ENCODE measurements at regions not wholly inside any gene's neighbourhood (a gene's known extent, or its start where the extent isn't known, plus 50 kb on each side); places are given as distances from the start of the nearest gene placed in this dataset.

DNA sequence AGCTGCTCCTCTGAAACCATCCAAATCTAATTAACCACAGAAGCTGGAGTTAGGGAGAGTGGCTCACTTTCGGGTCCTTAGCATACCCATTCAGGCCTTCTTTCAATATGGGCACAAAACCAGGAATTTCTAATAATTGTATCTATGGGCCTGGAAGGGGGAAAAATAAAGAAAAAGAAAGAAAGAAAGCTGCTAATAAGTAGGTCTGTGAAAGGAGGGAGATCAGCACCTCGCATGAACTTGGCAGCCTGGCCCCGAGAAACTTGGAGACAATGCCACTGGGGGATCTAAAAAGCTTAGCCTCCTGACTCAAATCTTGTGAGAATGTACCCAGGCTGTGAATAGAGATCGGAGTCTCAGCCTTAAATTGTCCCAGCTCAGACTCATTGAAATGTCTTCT, 252.1 kb upstream of the SLC14A2 start:
- Histone ChIP-seq H4K20me1 (ENCODE audit: control insufficient read depth, extremely low read depth, insufficient read depth, low read length) (no peaks in the 10 kb centered on the region), H3K36me3 (ENCODE audit: control insufficient read depth in 2 of 2, extremely low read depth in 1 of 2, insufficient read depth in 2 of 2, low read length in 2 of 2) (no peaks in the 10 kb centered on the region), H3K4me2 (ENCODE audit: control insufficient read depth, extremely low read depth, insufficient read depth, low read depth, low read length) (no peak overlapping the region), H3K9ac (ENCODE audit: control insufficient read depth, extremely low read depth, insufficient read depth, low read length) (no peak overlapping the region), H3K9me1 (ENCODE audit: control insufficient read depth, extremely low read depth, insufficient read depth, low read length) (no peaks in the 10 kb centered on the region), H3K27me3 (ENCODE audit: control insufficient read depth, extremely low read depth, insufficient read depth, low read length) (no peaks in the 10 kb centered on the region), H3K4me3 (ENCODE audit: control insufficient read depth in 2 of 3, extremely low read depth in 1 of 3, insufficient read depth in 2 of 3, low read depth in 1 of 3, low read length in 3 of 3) (no peak overlapping the region), H3K27ac (ENCODE audit: control insufficient read depth, insufficient read depth, low read length) (no peak overlapping the region), H3K9me3 (ENCODE audit: control insufficient read depth, low read depth, low read length) (no peaks in the 10 kb centered on the region), H3K4me1 (ENCODE audit: control insufficient read depth, extremely low read depth, insufficient read depth, low read length) (peaks cover 7% of the 10 kb centered on the region), H3K79me2 (ENCODE audit: control insufficient read depth, insufficient read depth, low read length) (no peaks in the 10 kb centered on the region), H2AFZ (ENCODE audit: control insufficient read depth, low read length) (no peak overlapping the region)
- TF ChIP-seq EZH2 (IDR thresholded peaks at IDR 0.05; ENCODE audit: low read length) = no peak
- TF ChIP-seq, protein P1, sequence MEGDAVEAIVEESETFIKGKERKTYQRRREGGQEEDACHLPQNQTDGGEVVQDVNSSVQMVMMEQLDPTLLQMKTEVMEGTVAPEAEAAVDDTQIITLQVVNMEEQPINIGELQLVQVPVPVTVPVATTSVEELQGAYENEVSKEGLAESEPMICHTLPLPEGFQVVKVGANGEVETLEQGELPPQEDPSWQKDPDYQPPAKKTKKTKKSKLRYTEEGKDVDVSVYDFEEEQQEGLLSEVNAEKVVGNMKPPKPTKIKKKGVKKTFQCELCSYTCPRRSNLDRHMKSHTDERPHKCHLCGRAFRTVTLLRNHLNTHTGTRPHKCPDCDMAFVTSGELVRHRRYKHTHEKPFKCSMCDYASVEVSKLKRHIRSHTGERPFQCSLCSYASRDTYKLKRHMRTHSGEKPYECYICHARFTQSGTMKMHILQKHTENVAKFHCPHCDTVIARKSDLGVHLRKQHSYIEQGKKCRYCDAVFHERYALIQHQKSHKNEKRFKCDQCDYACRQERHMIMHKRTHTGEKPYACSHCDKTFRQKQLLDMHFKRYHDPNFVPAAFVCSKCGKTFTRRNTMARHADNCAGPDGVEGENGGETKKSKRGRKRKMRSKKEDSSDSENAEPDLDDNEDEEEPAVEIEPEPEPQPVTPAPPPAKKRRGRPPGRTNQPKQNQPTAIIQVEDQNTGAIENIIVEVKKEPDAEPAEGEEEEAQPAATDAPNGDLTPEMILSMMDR (optimal IDR thresholded peaks at IDR 0.05 in 1 of 3, IDR thresholded peaks at IDR 0.05 in 1 of 3, conservative IDR thresholded peaks at IDR 0.05 in 1 of 3; ENCODE audit: extremely low read depth in 1 of 3, insufficient read depth in 2 of 3, low read length in 3 of 3) = no peak
- no peak for DNase-seq (ENCODE audit: low read depth, low spot score)
- dilution Hi-C loops (cut with MboI; ENCODE audit: extremely low pct_ligation_motif_present, low sequenced_read_pairs) = no loop called here
- FAIRE-seq = no peak

DNA sequence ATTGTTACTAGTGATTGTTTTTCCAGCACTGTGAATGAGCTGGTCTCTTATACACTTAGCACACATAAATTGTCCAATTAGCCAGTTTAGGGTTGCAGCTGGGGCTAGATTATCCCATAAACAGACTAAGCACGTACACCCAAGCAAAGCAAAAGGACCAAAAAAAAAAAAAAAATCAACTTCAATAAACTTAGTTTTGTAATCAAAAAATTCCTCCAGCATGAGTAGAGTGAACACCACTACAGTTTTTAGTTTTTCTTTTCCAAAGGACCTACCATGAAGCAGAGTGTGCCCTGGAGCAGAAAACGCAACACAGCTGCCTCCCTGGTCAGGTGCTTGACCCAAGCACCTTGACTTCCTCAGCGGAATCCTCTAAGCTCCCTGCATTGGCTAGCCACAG, 249.4 kb upstream of the SLC14A2 start:
- Histone ChIP-seq H3K36me3 (ENCODE audit: control insufficient read depth in 2 of 2, extremely low read depth in 1 of 2, insufficient read depth in 2 of 2, low read length in 2 of 2) (no peaks in the 10 kb centered on the region), H3K79me2 (ENCODE audit: control insufficient read depth, insufficient read depth, low read length) (no peaks in the 10 kb centered on the region), H3K4me2 (ENCODE audit: control insufficient read depth, extremely low read depth, insufficient read depth, low read depth, low read length) (no peak overlapping the region), H2AFZ (ENCODE audit: control insufficient read depth, low read length) (no peak overlapping the region), H3K27me3 (ENCODE audit: control insufficient read depth, extremely low read depth, insufficient read depth, low read length) (no peaks in the 10 kb centered on the region), H3K9me1 (ENCODE audit: control insufficient read depth, extremely low read depth, insufficient read depth, low read length) (no peaks in the 10 kb centered on the region), H4K20me1 (ENCODE audit: control insufficient read depth, extremely low read depth, insufficient read depth, low read length) (no peaks in the 10 kb centered on the region), H3K27ac (ENCODE audit: control insufficient read depth, insufficient read depth, low read length) (no peak overlapping the region), H3K4me3 (ENCODE audit: control insufficient read depth in 2 of 3, extremely low read depth in 1 of 3, insufficient read depth in 2 of 3, low read depth in 1 of 3, low read length in 3 of 3) (no peak overlapping the region), H3K9ac (ENCODE audit: control insufficient read depth, extremely low read depth, insufficient read depth, low read length) (no peak overlapping the region), H3K4me1 (ENCODE audit: control insufficient read depth, extremely low read depth, insufficient read depth, low read length) (no peaks in the 10 kb centered on the region), H3K9me3 (ENCODE audit: control insufficient read depth, low read depth, low read length) (no peaks in the 10 kb centered on the region)
- FAIRE-seq (no peak), DNase-seq (ENCODE audit: low read depth, low spot score) (no peak)
- no peak for TF ChIP-seq EZH2 (IDR thresholded peaks at IDR 0.05; ENCODE audit: low read length)
- TF ChIP-seq, protein P1 (optimal IDR thresholded peaks at IDR 0.05 in 1 of 3, IDR thresholded peaks at IDR 0.05 in 1 of 3, conservative IDR thresholded peaks at IDR 0.05 in 1 of 3; ENCODE audit: extremely low read depth in 1 of 3, insufficient read depth in 2 of 3, low read length in 3 of 3) = no peak
- dilution Hi-C loops (cut with MboI; ENCODE audit: extremely low pct_ligation_motif_present, low sequenced_read_pairs) = no loop called here
